IMR-90 (cell line): ENCODE measurements at regions not wholly inside any gene's neighbourhood (a gene's known extent, or its start where the extent isn't known, plus 50 kb on each side); places are given as distances from the start of the nearest gene placed in this dataset.

Experiments used
- ATAC-seq: fragments of 200-7000 bp; cut with Tn5 transposase; 2 replicates; pipeline ENCODE4 v1.9.1; 2020; ENCODE audit warnings: low read depth, mild to moderate bottlenecking, moderate library complexity
- BruUV-seq: library from RNA; stranded (reverse); fragments of 400-500 nt; replicated peaks from 2 replicates; lab custom pipeline; 2021; lab: Mats Ljungman, UMichigan
- CTCF ChIA-PET: fragments of 300-600 bp; formaldehyde crosslinking; extraction: SDS; loops from one replicate; lab custom pipeline; 2021; ENCODE audit warnings: antibody characterized with exemption; lab: Yijun Ruan, JAX
- POLR2A ChIA-PET: fragments of 300-600 bp; sonication (Branson Sonifier 250); formaldehyde crosslinking; loops from one replicate; lab custom pipeline; 2022; ENCODE audit warnings: antibody characterized with exemption; ENCODE audit not compliant: unreplicated experiment; lab: Charles Lee
- DNase-seq: peaks from one replicate; pipeline ENCODE4 v3.0.0; 2013
- H2AFZ ChIP-seq: replicated peaks from 2 replicates; pipeline ENCODE3; 2013; ENCODE audit warnings: low read length, mild to moderate bottlenecking; ENCODE audit not compliant: poor library complexity
- H2AK5ac ChIP-seq: 2 replicates; pipeline ENCODE4 v1.6.1; 2013; ENCODE audit warnings: low read depth, low read length, inconsistent platforms
- H2AK9ac ChIP-seq: replicated peaks from 2 replicates; pipeline ENCODE3; 2013; ENCODE audit warnings: mild to moderate bottlenecking, low read depth, low read length, moderate library complexity; ENCODE audit not compliant: poor library complexity
- H2BK120ac ChIP-seq: 2 replicates; pipeline ENCODE4 v1.6.1; 2013; ENCODE audit warnings: low read depth, low read length, inconsistent platforms
- H2BK15ac ChIP-seq: 3 replicates; pipeline ENCODE4 v1.6.1; 2013; ENCODE audit warnings: low read depth, low read length, inconsistent platforms
- H2BK20ac ChIP-seq: 2 replicates; pipeline ENCODE4 v1.6.1; 2013; ENCODE audit warnings: low read depth, mild to moderate bottlenecking, inconsistent platforms, low read length, moderate library complexity
- H2BK5ac ChIP-seq: 2 replicates; pipeline ENCODE4 v1.6.1; 2013; ENCODE audit warnings: mild to moderate bottlenecking, low read depth, low read length, inconsistent platforms; ENCODE audit not compliant: poor library complexity, severe bottlenecking
- H3K14ac ChIP-seq: replicated peaks from 2 replicates; pipeline ENCODE4 v1.6.1; 2013; ENCODE audit warnings: low read depth, low read length, inconsistent platforms
- H3K18ac ChIP-seq: 2 replicates; pipeline ENCODE4 v1.6.1; 2013; ENCODE audit warnings: low read depth, low read length, control low read depth
- H3K23ac ChIP-seq: 2 replicates; pipeline ENCODE4 v1.6.1; 2013; ENCODE audit warnings: low read depth, low read length, inconsistent platforms
- H3K27ac ChIP-seq: 2 replicates; pipeline ENCODE4 v1.5.1; 2013; ENCODE audit warnings: mild to moderate bottlenecking, control low read depth, low read length; ENCODE audit not compliant: insufficient read depth
- H3K27me3 ChIP-seq: 2 replicates; pipeline ENCODE4 v1.6.1; 2013; ENCODE audit warnings: low read length; ENCODE audit not compliant: control insufficient read depth, insufficient read depth
- H3K36me3 ChIP-seq: 2 replicates; pipeline ENCODE4 v1.6.1; 2013; ENCODE audit warnings: low read length, mixed read lengths; ENCODE audit not compliant: control insufficient read depth, insufficient read depth
- H3K4ac ChIP-seq: 2 replicates; pipeline ENCODE4 v1.6.1; 2013; ENCODE audit warnings: low read depth, low read length, inconsistent platforms
- H3K4me1 ChIP-seq: 2 replicates; pipeline ENCODE4 v1.6.1; 2013; ENCODE audit warnings: low read length, mixed read lengths; ENCODE audit not compliant: control insufficient read depth, insufficient read depth
- H3K4me2 ChIP-seq: 2 replicates; pipeline ENCODE4 v1.6.1; 2013; ENCODE audit warnings: low read depth, mild to moderate bottlenecking, control low read depth, low read length, moderate library complexity
- H3K4me3 ChIP-seq: 2 replicates; pipeline ENCODE4 v1.5.1; 2013; ENCODE audit warnings: low read depth, mild to moderate bottlenecking, control low read depth, low read length, moderate library complexity; ENCODE audit not compliant: insufficient read depth
- H3K56ac ChIP-seq: 2 replicates; pipeline ENCODE4 v1.6.1; 2013; ENCODE audit warnings: low read length, inconsistent platforms; ENCODE audit not compliant: insufficient read depth; ENCODE audit errors: extremely low read depth
- H3K79me1 ChIP-seq, 2 experiments: 2 replicates each; pipeline ENCODE4 v1.6.1; 2013; ENCODE audit warnings: low read length in 2 of 2, inconsistent platforms in 1 of 2, low read depth in 1 of 2
- H3K9ac ChIP-seq: 2 replicates; pipeline ENCODE4 v1.6.1; 2013; ENCODE audit warnings: low read depth, low read length, control low read depth
- H3K9me1 ChIP-seq: 2 replicates; pipeline ENCODE4 v1.6.1; 2013; ENCODE audit warnings: low read length, inconsistent platforms; ENCODE audit not compliant: insufficient read depth
- H3K9me3 ChIP-seq: 2 replicates; pipeline ENCODE4 v1.6.1; 2013; ENCODE audit warnings: low read length; ENCODE audit not compliant: control insufficient read depth, insufficient read depth
- H4K20me1 ChIP-seq: 2 replicates; pipeline ENCODE4 v1.6.1; 2013; ENCODE audit warnings: low read length, inconsistent platforms; ENCODE audit not compliant: insufficient read depth
- H4K5ac ChIP-seq: 2 replicates; pipeline ENCODE4 v1.6.1; 2013; ENCODE audit warnings: mild to moderate bottlenecking, low read depth, low read length, control low read depth
- H4K8ac ChIP-seq, 2 experiments: 2 replicates each; pipeline ENCODE4 v1.6.1; 2013; ENCODE audit warnings: low read depth in 2 of 2, low read length in 2 of 2, control low read depth in 1 of 2, inconsistent platforms in 1 of 2
- H4K91ac ChIP-seq: 2 replicates; pipeline ENCODE4 v1.6.1; 2013; ENCODE audit warnings: low read depth, low read length, inconsistent platforms; ENCODE audit not compliant: insufficient read depth
- CTCF ChIP-seq: conservative IDR thresholded peaks from 2 replicates; pipeline ENCODE4 v1.5.1; 2012; ENCODE audit warnings: mild to moderate bottlenecking, low read depth, low read length, improper control_type of control experiment
- ELK1 ChIP-seq: fragments of 150-350 bp; IDR thresholded peaks from 2 replicates; pipeline ENCODE4 v1.6.1; 2016; ENCODE audit warnings: low read depth, mild to moderate bottlenecking, low read length, moderate library complexity, borderline replicate concordance
- FOS ChIP-seq: fragments of 150-350 bp; IDR thresholded peaks from 2 replicates; pipeline ENCODE4 v1.6.1; 2016; ENCODE audit warnings: low read depth, low read length
- MAFK ChIP-seq: IDR thresholded peaks from 2 replicates; pipeline ENCODE4 v1.6.1; 2012; ENCODE audit warnings: low read depth, low read length, improper control_type of control experiment
- MAZ ChIP-seq: IDR thresholded peaks from 2 replicates; pipeline ENCODE4 v1.6.1; 2012; ENCODE audit warnings: low read depth, mild to moderate bottlenecking, low read length, improper control_type of control experiment, moderate library complexity, borderline replicate concordance
- NFE2L2 ChIP-seq: fragments of 150-350 bp; IDR thresholded peaks from 2 replicates; pipeline ENCODE4 v1.6.1; 2016; ENCODE audit warnings: low read depth, mild to moderate bottlenecking, low read length
- POLR2A ChIP-seq: IDR thresholded peaks from 2 replicates; pipeline ENCODE4 v1.6.1; 2012; ENCODE audit warnings: mild to moderate bottlenecking, low read depth, low read length
- RAD21 ChIP-seq: IDR thresholded peaks from 2 replicates; pipeline ENCODE4 v1.6.1; 2012; ENCODE audit warnings: low read length, improper control_type of control experiment
- dilution Hi-C: fragments of 300-500 bp; cut with HindIII; formaldehyde crosslinking; loops from one replicate; pipeline ENCODE4 v1.14.3; 2018; ENCODE audit warnings: low sequenced_read_pairs; ENCODE audit not compliant: unreplicated experiment
- in situ Hi-C: fragments of 300-500 bp; cut with MboI; formaldehyde crosslinking; loops from 3 replicates; pipeline ENCODE4 v1.14.3; 2019; ENCODE audit warnings: low sequenced_read_pairs, inconsistent platforms, mixed read lengths
- intact Hi-C: fragments of 100-400 bp; cut with micrococcal nuclease; formaldehyde crosslinking; loops from 2 replicates; pipeline ENCODE4 v1.10.0; 2022

DNA sequence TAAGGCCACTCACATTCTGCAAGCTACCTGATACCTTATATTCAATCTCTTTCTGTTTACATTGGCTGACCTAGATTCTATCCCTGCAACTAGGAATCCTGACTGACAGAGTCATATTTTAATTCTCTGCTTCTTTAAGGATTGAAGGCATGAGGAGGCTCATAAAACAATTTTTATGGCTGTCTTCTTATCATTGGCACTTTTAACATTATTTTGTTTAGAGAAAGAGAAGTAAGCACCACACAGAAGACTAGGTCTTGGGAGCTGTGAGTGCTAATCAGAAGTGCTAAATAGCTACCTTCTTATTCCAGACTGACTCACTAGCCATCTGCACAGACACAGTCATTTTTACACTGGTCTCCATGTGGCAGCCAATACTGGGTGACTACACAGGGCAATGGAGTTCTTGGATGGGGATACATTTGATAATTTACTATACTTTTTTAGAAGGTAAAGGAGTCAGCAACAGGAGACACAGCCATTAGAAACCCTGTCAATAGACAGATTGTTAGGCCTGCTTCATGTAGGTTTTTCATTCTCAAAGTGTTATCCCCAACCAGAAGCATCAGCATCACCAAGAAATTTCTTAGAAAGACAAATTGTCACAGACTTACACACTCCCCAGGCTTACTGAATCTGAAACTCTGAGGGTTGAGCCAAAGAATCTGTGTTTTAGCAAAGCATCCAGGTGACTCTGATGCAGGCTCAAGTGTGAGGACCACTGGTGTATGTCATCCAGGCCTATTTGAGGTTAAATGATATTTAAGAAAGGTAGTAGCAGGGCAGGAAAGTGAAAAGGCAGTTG is 214.1 kb downstream of the DUSP6 start:
- no peak overlapping the region for H2AK9ac ChIP-seq
- no peak overlapping the region for H2AFZ ChIP-seq
- H2BK20ac ChIP-seq = no peak overlapping the region
- peaks cover 4% of the 10 kb centered on the region for H3K9me1 ChIP-seq
- dilution Hi-C loops (no loop called here), in situ Hi-C loops (no loop called here), intact Hi-C loops (no loop called here)
- no peaks in the 10 kb centered on the region for H3K36me3 ChIP-seq
- H3K79me1 ChIP-seq = no peaks in the 10 kb centered on the region
- no peak overlapping the region for H4K91ac ChIP-seq
- no peak overlapping the region for H3K27ac ChIP-seq
- H3K14ac ChIP-seq = no peak overlapping the region
- H2AK5ac ChIP-seq = no peak overlapping the region
- H3K27me3 ChIP-seq = no peaks in the 10 kb centered on the region
- no peak overlapping the region for H3K56ac ChIP-seq
- H2BK120ac ChIP-seq = no peak overlapping the region
- no peaks in the 10 kb centered on the region for H4K20me1 ChIP-seq
- H3K4me1 ChIP-seq = peaks cover 4% of the 10 kb centered on the region
- no peak overlapping the region for H3K4ac ChIP-seq
- CTCF ChIA-PET = no interaction called here
- TF ChIP-seq MAFK (no peak), POLR2A (no peak), NFE2L2 (no peak), ELK1 (no peak), CTCF (no peak), RAD21 (no peak), FOS (no peak), MAZ (no peak)
- H2BK5ac ChIP-seq = no peak overlapping the region
- POLR2A ChIA-PET = no interaction called here
- H3K23ac ChIP-seq = no peak overlapping the region
- BruUV-seq = no TSS peak
- H2BK15ac ChIP-seq = no peak overlapping the region
- H3K9me3 ChIP-seq = no peaks in the 10 kb centered on the region
- ATAC-seq (peak; percentile 51), DNase-seq (peak; percentile 43)
- no peak overlapping the region for H3K18ac ChIP-seq
- no peak overlapping the region for H3K4me2 ChIP-seq
- H3K9ac ChIP-seq = no peak overlapping the region
- no peak overlapping the region for H4K5ac ChIP-seq
- no peak overlapping the region for H4K8ac ChIP-seq
- H3K4me3 ChIP-seq = no peak overlapping the region
